GM18511 (cell line): ENCODE measurements at regions not wholly inside any gene's neighbourhood (a gene's known extent, or its start where the extent isn't known, plus 50 kb on each side); places are given as distances from the start of the nearest gene placed in this dataset.

Experiments
- ATAC-seq: cut with Tn5 transposase; IDR thresholded peaks from one replicate; pipeline ENCODE4 v1.9.1; 2021; ENCODE audit warnings: mild to moderate bottlenecking, moderate library complexity; ENCODE audit not compliant: unreplicated experiment

- ATAC-seq: no peak
These were observed 109.2 kb upstream of the SMIM23 start for GRCh38 chr5:171676286-171676944.

DNA sequence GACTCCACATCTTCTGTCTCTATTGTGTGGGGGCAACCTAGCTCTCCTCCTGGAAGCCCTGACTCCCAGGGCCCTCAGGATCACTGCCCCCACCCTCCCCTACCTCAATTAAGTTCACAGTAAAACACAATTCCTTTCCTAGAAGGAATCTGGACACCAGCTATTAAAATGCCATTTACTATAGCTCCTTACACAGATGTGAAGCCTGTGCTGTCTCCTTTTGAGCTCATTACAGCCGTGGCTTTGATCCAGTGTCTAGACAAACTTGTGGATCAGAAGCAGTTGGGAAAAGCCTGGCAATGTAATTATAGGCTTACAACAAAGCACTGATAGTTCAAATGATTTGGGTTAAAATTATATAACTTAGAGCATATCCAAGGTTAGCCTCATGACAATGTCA, 107.0 kb upstream of the SMIM23 start:
- no peak for ATAC-seq

GRCh38 chr5:171680485-171680884, 105.1 kb upstream of the SMIM23 start:
- no peak for ATAC-seq

- no peak for ATAC-seq
These were observed 104.6 kb upstream of the SMIM23 start for GRCh38 chr5:171681061-171681460.

- no peak for ATAC-seq
These were observed 103.9 kb upstream of the SMIM23 start for GRCh38 chr5:171681677-171682076.

- no peak for ATAC-seq
These were observed 102.8 kb upstream of the SMIM23 start for GRCh38 chr5:171682801-171683200.

- ATAC-seq: no peak
These were observed 101.4 kb upstream of the SMIM23 start for GRCh38 chr5:171684169-171684568.

- ATAC-seq: no peak
These were observed 96.7 kb upstream of the SMIM23 start for GRCh38 chr5:171688696-171689495.

- ATAC-seq: no peak
These were observed 95.7 kb upstream of the SMIM23 start for GRCh38 chr5:171689853-171690417.

DNA sequence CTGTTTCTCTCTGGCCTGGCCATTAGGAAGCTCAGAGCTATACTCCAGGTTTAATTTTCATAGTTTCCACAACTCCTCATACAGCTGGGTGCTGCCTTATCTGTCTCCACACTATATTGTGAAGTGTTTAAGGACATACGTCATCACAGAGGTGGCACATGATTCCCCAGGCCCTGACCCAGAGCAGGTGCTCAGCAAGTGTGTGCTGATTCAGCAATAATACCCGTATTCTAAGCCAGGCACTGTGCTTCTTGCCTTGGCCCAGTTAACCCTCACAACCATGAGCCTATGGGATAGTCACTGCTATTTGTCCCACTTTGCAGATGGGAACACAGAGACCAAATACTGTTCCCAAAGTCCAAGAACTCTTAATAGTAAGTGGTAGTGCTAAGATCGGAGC, 93.5 kb upstream of the SMIM23 start:
- no peak for ATAC-seq

DNA sequence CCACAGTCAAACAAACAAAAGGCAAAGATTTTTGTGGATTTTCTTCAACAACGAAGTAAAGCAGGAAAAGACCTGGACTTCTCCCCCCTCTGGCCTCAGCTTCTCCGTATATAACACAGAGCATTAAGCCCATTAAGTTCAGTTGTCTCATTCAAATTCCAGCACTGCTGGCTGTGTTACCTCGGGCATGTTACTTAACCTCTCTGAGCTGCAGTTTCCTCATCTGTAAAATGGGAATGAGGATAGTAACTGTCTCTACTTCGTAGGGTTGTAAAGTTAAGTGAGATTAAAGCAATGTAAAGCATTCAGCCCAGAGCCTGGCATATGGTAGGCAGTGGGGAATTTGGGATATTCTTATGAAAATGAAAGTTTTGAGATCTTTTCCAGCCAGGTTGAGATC, 92.7 kb upstream of the SMIM23 start:
- no peak for ATAC-seq

GRCh38 chr5:171693412-171693811, 92.2 kb upstream of the SMIM23 start:
- ATAC-seq: no peak

- ATAC-seq: no peak
These were observed 89.8 kb upstream of the SMIM23 start for GRCh38 chr5:171695804-171696203.

DNA sequence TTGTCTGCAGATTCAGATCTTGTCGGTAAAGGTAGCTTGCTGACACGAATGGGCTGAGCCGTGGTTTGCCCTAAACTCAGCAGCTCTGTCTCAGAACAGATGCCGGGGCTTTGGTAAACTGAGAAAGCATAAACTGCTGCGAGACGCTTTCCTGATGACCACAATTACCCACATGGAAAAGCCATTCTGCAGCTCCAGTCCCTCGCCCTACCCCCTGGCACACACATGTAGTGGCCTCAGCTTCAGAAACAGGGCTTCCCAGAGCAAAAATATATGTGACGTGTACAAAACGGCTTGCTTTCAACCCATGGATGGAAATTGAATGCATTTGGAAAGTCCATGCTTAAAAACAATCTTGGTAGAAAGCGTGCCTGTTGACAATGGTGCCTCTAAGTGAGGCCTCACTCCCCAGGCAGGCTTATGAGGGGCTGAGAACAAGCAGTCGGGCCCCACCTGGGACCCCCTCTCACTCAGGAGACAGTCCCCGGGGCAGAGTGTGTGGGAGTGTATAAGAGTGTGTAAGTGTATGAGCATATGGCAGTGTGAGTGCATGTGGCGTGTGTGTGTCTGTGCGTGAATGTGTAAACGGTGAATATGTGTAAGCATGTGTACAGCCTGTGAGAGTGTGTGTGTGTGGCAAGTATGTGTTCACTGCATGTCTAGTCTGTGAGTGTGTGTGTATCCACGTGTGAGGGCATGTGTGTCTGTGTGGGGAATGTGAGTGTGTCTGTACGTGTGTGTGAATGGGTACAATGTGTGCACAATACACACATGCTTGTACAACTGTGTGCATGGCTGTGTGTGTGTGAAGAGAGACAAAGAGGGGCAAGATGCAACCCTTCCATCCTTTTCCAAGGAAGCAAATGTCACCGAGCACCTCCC, 88.2 kb upstream of the SMIM23 start:
- ATAC-seq: no peak

- no peak for ATAC-seq
These were observed 85.2 kb upstream of the SMIM23 start for GRCh38 chr5:171700318-171700912.

GRCh38 chr5:171701100-171701541, 84.5 kb upstream of the SMIM23 start:
- ATAC-seq: no peak

DNA sequence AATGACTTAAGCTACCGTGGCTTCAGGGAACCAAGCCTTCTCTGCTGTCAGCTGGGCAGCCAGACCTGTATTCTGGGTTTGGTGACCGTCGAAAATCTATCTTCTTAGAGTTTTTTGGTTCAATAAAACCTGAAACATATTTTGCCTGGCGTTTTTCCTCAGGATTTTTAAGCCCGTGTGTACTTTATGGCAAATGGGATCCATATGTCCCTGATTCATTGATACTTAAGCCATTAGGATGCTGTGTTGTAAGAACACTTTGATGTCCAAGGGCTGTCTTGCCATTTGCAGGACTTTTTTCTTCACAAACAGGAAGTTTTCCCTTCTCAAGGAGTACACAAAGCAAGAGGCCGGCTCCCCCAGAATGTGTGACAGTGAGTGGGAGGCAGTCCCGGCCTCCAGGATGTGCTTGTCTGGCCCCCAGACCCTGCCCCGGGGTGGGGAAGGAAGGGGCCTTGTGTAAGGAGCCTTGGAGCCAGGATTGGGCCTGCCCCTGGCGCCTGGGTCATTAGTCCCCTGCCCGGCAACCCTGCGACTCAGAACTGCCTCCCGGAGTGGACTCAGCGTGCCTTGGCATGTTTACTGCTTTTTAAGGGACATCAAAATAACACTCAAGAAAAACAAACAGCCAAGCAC, 83.4 kb upstream of the SMIM23 start:
- ATAC-seq: no peak

GRCh38 chr5:171703146-171703545, 82.5 kb upstream of the SMIM23 start:
- no peak for ATAC-seq

DNA sequence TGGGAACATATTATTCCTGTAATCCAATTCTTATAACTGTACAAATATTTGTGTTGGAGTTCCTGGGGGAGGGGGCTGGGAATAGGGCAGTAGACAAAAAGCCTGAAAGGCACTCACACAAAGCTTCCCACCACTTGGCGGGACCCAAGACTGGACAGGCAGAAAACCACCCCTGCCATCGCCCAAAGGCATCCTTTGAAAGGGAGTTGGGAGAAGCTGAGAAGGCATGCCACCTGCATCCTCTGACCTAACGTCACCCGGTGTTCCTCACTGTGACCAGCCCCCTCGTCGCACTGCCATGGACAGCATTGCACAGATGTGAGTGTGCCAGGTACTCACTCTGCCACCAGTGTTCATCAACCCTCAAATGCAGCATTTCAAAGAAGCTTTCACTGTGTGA, 80.6 kb upstream of the SMIM23 start:
- no peak for ATAC-seq

DNA sequence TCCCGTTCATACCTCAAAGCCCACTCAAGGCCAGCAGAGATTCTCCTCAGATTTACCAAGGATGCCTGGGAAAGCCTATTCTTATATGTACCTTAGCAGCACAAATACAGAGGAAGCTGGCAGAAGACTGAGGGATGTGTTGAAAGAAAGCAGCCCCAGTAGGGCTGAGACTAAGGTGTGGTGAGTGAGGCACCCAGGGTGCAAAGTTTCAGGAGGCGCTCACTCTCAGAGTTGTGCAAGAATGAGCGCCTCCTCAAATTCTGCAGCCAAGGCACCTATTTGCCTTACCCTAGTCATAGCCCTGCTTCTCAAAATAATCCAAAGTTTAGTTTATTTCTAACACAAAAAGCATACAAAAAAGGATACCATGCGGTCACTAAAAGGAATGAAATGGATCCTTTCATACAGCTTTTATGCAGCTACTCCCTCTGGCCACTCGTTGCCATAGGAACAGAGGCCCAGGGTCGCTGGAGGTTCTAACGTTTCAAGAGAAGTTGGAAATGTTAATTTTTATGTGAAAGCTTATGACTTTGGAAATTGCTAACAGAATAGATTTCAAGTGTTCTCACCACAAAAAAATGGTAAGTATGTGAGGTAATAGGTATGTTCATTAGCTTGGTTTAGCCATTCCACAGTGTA, 79.7 kb upstream of the SMIM23 start:
- no peak for ATAC-seq
